ENCODE measurements at regions not wholly inside any gene's neighbourhood (a gene's known extent, or its start where the extent isn't known, plus 50 kb on each side); places are given as distances from the start of the nearest gene placed in this dataset.

DNA sequence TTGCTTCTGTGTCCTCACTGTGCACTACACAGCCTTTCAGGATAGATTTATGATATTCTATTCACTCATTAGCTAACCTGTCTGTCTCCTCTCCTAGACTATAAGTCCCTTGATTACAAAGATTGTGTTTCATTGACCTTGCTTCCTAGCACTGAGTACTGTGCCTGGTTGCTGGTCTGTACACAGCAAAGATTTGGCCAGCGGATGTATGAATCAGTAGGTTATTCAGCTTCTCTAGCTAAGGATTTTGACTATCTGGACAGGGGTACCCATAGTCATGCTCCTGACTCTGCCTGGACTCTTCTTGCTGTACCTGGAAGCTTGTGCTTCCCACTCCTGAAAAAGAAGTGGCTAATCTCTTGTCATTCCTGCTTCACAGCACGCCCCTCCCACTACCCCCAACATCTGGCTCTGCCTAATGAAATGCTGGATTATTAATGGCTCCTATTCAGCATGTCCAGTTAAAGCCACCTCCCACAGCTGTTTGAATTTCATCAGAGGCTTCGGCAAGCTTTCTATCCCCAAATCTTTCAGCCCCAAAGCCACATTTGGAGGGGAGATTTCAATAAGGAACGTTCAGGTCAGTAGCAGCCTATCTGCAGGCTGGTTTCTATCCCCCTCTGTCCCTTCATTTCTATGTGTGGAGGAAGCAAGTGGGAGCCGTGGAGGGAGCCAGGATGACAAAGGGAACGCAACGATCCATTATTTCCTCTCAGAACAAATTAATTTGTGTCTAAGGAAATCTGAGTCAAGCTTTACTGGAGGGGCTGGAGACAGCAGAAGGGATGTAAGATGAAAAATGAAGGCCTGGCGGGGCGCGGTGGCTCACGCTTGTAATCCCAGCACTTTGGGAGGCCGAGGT, 64.8 kb upstream of the PPM1J start:
- no peak for DNase-seq

DNA sequence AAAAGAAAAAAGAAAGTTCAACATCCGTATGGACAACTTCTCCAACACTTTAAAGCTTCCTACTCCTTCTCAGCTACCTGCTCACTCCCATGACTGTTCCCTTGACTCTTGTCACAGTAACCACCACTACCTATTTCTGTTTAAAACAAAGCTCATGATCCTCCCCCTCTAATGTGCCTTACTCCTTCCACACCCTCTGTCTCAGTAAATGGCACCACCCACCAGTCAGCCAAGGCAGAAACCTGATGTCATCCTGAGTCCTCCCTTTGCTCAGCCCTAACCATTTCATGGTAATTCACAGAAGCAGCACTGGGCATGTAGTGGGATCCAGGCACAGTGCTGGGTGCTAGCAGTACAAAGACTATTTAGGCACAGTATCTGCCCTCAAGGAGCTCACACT, 63.0 kb upstream of the PPM1J start:
- DNase-seq, result no peak

DNA sequence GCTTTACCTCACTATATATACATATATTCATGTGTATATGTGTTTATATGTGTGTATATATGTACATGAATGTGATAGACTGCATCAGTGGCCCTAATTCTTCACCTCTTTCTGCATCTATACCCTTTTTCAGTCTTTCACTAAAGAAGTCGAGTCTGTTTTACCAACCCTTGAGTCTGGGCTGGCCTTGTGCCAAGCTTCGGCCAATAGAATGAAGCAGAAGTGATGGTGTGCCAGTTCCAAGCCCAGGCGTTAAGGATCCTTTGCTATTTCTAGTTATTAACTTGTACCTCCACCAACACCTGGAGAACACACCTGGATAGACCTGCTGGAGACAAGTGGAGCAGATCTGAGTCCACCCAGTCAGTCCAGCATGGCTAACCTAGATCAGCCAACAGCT, 61.6 kb upstream of the PPM1J start:
- no peak for DNase-seq

DNA sequence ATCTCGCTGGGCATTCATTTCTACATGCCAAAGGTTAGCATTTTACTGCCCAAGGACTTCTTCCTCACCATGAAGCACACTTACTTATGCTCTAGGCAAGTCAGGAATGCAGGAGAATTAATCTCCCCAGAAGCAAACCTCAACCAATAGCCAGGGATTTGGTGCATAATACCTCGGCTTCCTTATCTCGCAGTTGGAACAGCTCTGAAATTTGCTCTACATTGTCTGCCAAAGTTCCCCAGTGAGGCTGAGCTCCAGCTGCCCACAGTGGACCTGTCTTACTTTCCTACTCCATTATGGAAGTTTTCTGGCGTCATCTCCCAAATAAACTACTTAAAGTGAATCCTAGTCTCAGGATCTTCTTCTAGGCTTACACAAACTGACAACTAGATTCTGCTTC, 57.6 kb upstream of the PPM1J start:
- no peak for DNase-seq

DNA sequence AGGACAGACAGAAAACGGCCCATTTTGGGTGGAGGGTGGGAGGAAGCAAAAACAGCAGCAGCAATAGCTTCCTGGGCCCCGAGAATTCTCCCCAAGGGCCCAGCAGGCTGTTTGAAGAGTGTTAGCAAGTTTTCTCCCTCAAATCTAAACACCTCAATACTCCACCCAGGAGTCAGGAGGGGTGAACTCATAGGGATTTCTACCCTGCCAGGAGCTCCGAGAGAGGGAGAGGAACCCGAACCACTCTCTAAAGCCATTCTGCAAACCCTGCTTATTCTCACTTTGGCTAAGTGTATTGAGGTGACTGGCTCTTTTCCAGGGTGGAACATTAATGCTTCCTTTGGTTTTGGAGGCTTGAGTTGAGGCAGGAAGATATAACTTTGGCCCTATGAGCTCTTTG, 55.6 kb upstream of the PPM1J start:
- no peak for DNase-seq

DNA sequence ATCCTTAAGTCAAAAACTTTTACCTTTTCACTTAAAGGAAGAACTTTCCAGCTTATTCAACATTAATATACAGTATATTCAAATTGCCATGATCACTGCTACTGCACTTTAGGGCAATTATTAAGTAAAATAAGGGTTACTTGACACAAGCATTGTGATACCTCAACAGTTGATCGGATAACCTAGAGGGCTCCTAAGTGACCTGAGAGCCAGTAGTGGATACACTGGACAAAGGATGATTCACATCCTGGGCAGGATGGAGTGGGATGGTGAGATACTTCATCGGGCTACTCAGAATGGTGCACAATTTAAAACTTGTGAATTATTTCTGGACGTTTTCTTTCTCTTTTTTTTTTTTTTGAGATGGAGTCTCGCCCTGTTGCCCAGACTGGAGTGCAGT, 54.5 kb upstream of the PPM1J start:
- no peak for DNase-seq

DNA sequence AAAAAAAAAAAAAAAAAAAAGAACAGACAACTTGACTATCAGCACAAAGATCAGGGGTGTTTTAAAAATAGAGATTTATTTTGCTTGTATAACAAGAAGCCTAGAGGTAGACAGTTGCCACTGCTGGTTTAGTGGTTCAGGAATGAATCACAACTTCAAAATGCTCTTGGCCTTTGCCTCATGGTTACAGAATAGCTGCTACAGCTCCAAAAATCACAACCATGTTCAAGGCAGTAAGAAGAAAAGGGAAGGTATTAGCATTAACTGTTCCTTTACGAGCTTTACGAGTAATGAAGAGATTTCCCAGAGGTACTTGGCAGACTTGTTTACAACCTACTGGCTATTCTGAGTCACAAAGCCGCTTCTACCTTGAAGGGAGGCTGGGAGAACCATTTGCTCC, 52.5 kb upstream of the PPM1J start:
- no peak for DNase-seq
